H7 (cell line): ENCODE measurements at regions not wholly inside any gene's neighbourhood (a gene's known extent, or its start where the extent isn't known, plus 50 kb on each side); places are given as distances from the start of the nearest gene placed in this dataset.

Experiments
- DNase-seq: peaks from one replicate; pipeline ENCODE4 v3.0.0; 2012
- H3K27me3 ChIP-seq: 2 replicates; pipeline ENCODE4 v1.6.0; 2011; ENCODE audit warnings: mild to moderate bottlenecking, low read length; ENCODE audit not compliant: control insufficient read depth, insufficient read depth
- H3K36me3 ChIP-seq: replicated peaks from 2 replicates; pipeline ENCODE4 v1.5.1; 2011; ENCODE audit warnings: low read length; ENCODE audit not compliant: control insufficient read depth, insufficient read depth
- H3K4me3 ChIP-seq: 2 replicates; pipeline ENCODE4 v1.5.1; 2011; ENCODE audit warnings: low read depth, mild to moderate bottlenecking, control low read depth, low read length, moderate library complexity; ENCODE audit not compliant: insufficient read depth

- H3K36me3 ChIP-seq: no peaks in the 10 kb centered on the region
- no peak overlapping the region for H3K4me3 ChIP-seq
- no peak for DNase-seq
- peaks cover 5% of the 10 kb centered on the region for H3K27me3 ChIP-seq
Observed at GRCh38 chr5:30604648-30605262, 588.7 kb upstream of the CDH6 start.

GRCh38 chr5:30600892-30601291 is 592.6 kb upstream of the CDH6 start:
- peaks cover 1% of the 10 kb centered on the region; the same call in 1 of the 2 replicates for H3K27me3 ChIP-seq
- no peak for DNase-seq
- H3K4me3 ChIP-seq: no peak overlapping the region
- H3K36me3 ChIP-seq: no peaks in the 10 kb centered on the region

- H3K36me3 ChIP-seq: no peaks in the 10 kb centered on the region
- H3K27me3 ChIP-seq: no peaks in the 10 kb centered on the region
- no peak for DNase-seq
- H3K4me3 ChIP-seq: no peak overlapping the region
Observed at GRCh38 chr5:30596495-30597064, 596.9 kb upstream of the CDH6 start.

GRCh38 chr5:30594331-30594730 is 599.2 kb upstream of the CDH6 start:
- Histone ChIP-seq H3K4me3 (no peak overlapping the region), H3K27me3 (no peaks in the 10 kb centered on the region), H3K36me3 (no peaks in the 10 kb centered on the region)
- no peak for DNase-seq

GRCh38 chr5:30592833-30593232 is 600.7 kb upstream of the CDH6 start:
- Histone ChIP-seq H3K36me3 (no peaks in the 10 kb centered on the region), H3K4me3 (no peak overlapping the region), H3K27me3 (no peaks in the 10 kb centered on the region)
- no peak for DNase-seq

- peak; percentile 8 for DNase-seq
- H3K27me3 ChIP-seq: no peaks in the 10 kb centered on the region
- H3K4me3 ChIP-seq: no peak overlapping the region
- no peaks in the 10 kb centered on the region for H3K36me3 ChIP-seq
Observed at GRCh38 chr5:30581198-30581935, 612.1 kb upstream of the CDH6 start.

- DNase-seq: no peak
- no peaks in the 10 kb centered on the region for H3K36me3 ChIP-seq
- H3K27me3 ChIP-seq: no peaks in the 10 kb centered on the region
- H3K4me3 ChIP-seq: no peak overlapping the region
Observed at GRCh38 chr5:30574761-30575160, 618.7 kb upstream of the CDH6 start.

- no peak for DNase-seq
- Histone ChIP-seq H3K4me3 (no peak overlapping the region), H3K27me3 (no peaks in the 10 kb centered on the region), H3K36me3 (no peaks in the 10 kb centered on the region)
Observed at GRCh38 chr5:30572279-30572678, 621.2 kb upstream of the CDH6 start.

GRCh38 chr5:30561771-30562170 is 631.7 kb upstream of the CDH6 start:
- DNase-seq: no peak
- no peaks in the 10 kb centered on the region for H3K27me3 ChIP-seq
- no peak overlapping the region for H3K4me3 ChIP-seq
- H3K36me3 ChIP-seq: no peaks in the 10 kb centered on the region

- DNase-seq: no peak
- Histone ChIP-seq H3K4me3 (no peak overlapping the region), H3K27me3 (no peaks in the 10 kb centered on the region), H3K36me3 (no peaks in the 10 kb centered on the region)
Observed at GRCh38 chr5:30551618-30552017, 641.9 kb upstream of the CDH6 start.

- Histone ChIP-seq H3K27me3 (no peaks in the 10 kb centered on the region), H3K36me3 (no peaks in the 10 kb centered on the region), H3K4me3 (no peak overlapping the region)
- no peak for DNase-seq
Observed at GRCh38 chr5:30548580-30549305, 644.7 kb upstream of the CDH6 start.

GRCh38 chr5:30540150-30540549 is 653.3 kb upstream of the CDH6 start:
- Histone ChIP-seq H3K27me3 (no peaks in the 10 kb centered on the region), H3K36me3 (no peaks in the 10 kb centered on the region), H3K4me3 (no peak overlapping the region)
- DNase-seq: no peak

- peak; percentile 0 for DNase-seq
- H3K36me3 ChIP-seq: no peaks in the 10 kb centered on the region
- H3K4me3 ChIP-seq: no peak overlapping the region
- H3K27me3 ChIP-seq: no peaks in the 10 kb centered on the region
Observed at GRCh38 chr5:30539004-30539634, 654.4 kb upstream of the CDH6 start.

GRCh38 chr5:30525353-30525752 is 668.1 kb upstream of the CDH6 start:
- Histone ChIP-seq H3K4me3 (no peak overlapping the region), H3K27me3 (no peaks in the 10 kb centered on the region), H3K36me3 (no peaks in the 10 kb centered on the region; the same call in 1 of the 2 replicates)
- no peak for DNase-seq
